ENCODE measurements at regions not wholly inside any gene's neighbourhood (a gene's known extent, or its start where the extent isn't known, plus 50 kb on each side); places are given as distances from the start of the nearest gene placed in this dataset.
A peak's percentile ranks its signal among the peaks of the same experiment; 100 is the strongest.

DNA sequence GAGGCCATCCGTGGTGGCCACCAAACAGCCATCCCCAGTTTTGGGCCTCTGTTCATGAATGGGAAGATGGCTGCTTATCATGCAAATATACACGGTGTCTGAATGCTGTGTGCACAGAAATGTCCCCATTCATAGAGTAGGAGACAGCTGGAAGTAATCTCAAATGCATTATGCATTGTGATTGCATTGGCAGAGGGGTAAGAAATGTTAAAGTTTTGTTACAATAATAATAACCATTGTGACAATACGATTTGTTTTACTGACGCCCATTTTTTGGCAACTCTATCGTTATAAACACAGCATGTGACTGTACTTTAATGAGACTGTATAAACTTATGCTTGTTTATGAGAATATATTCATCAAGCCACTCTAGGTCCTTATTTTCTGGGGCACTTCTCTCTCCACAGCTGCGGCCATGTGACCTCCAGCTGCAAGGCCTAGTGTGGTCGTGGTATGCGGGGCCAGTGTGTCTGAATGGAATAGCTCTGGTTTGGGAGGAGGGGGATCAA is 474.3 kb downstream of the VRK1 start:
- DNase-seq: no peak

DNA sequence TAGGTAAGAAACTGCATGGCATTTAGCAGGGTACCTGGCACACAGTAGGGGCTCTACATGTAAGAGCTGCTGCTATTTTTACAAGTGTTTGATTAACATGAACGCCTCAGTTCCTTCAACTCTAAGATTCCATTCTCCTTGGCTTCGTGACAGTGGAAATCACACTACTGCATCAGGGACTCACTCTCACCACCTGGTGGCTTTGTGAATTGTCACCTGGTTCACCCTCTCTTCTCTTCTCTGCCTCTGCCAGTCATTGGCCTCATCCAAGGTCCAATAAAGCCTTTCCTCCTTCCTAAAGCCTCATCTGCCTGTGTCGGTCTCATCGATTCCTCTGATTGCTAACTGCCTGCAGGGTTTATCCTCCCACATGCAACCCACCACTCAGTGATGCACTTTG is 476.4 kb downstream of the VRK1 start:
- no peak for DNase-seq

DNA sequence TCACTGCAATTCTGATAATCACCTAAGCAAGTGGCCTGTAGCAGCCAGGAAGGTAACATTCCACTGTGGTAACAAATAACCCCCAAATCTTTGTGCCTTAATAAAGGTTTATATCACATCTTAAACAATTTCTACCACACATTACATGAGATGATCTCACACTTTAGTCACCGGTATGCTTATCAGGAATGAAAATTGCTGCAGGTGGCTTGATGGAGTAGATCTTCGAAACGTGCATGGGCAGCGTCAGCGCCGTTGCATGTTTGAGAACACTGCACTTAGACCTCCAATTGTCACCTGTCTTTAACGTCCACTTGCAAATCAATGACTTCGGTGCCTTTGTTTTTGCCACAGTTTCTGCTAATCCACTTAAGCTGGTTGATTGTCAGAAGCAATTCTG is 477.4 kb downstream of the VRK1 start:
- DNase-seq: no peak

DNA sequence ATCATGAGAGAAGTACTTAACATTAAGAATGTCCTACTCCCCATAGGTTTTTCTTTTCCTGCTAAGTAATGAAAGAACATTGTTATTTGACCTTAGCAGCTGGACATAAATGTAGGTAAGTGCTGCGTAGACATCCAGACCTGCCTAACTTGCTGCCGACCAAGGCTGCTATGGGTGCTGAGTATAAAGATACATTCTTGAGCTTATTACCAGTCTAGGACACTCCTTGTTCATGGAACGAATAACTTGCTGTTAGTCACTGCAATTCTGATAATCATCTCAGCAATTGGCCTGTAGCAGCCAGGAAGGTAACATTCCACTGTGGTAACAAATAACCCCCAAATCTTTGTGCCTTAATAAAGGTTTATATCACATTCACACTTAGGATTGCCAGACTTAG is 478.1 kb downstream of the VRK1 start:
- no peak for DNase-seq

DNA sequence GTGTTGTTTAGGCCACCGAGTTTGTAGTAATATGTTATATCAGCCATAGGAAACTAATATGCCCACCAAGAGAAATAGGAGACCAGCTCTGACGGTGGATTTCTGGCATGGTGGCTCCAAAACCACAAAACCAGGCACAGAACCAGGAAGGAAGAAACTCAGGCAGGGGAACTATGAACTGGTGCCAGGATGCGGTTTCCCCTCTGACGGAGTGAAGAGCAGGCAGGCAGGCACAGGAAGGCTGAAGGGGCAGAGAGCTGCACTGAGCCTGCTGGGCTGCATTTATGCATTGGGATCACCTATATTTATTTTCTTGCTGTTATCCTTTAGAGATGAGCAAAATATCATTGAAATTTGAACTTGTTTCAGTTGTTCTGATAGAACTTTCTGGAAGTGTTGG is 479.4 kb downstream of the VRK1 start:
- DNase-seq: peak in 2 of 4 experiments; percentile 1 to 8

DNA sequence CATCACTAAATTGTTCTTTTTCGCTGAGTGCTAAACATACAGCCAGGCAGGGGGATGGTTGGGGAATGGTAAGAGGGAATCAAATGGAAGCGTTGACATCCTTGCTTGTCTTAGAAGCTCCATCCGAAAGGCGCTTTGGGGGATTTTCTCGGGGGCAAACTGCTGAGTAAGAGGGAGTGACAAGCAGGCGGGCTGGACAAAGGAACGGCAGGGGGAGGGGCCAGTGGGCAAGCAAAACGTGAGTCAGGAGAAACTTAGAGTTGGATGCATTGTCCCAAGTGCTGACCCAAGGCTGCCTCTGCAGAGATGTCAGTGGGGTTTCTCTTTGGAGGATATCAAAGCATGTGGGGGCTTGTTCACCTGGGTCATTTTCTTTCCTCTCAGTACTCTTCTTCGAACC is 480.5 kb downstream of the VRK1 start:
- no peak for DNase-seq

DNA sequence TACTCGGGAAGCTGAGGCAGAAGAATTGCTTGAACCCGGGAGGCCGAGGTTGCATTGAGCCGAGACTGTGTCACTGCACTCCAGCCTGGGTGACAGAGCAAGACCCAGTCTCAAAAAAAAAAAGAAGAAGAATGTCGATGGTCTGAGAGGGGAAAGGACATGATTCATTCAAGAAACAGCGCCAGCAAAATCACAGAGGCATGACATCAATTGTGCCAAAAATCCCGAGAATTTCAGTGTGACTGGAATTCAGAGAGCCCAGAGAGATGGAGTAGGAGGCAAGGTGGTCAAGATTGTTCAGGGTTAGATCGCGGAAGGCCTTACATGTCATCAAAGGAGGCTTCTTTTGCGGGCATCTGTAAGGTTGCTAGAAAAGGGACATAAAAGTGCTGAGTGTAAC is 483.3 kb downstream of the VRK1 start:
- no peak for DNase-seq

DNA sequence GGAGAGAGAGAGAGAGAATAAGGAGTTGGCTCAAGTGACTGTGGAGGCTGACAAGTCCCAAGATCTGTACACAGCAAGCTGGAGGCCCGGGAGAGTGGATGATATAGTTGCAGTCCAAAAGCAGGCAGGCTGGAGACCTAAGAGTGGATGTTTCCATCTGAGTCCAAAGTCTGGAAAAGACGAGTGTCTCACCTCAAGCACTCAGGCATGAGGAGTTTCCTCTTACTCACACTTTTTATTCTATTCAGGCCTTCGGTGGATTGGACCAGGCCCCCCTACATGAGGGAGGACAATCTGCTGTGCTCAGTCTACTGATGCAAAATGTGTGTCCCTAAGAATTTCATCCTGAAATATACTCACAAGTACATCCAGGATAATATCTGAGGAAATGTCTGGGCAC is 484.6 kb downstream of the VRK1 start:
- DNase-seq: no peak

DNA sequence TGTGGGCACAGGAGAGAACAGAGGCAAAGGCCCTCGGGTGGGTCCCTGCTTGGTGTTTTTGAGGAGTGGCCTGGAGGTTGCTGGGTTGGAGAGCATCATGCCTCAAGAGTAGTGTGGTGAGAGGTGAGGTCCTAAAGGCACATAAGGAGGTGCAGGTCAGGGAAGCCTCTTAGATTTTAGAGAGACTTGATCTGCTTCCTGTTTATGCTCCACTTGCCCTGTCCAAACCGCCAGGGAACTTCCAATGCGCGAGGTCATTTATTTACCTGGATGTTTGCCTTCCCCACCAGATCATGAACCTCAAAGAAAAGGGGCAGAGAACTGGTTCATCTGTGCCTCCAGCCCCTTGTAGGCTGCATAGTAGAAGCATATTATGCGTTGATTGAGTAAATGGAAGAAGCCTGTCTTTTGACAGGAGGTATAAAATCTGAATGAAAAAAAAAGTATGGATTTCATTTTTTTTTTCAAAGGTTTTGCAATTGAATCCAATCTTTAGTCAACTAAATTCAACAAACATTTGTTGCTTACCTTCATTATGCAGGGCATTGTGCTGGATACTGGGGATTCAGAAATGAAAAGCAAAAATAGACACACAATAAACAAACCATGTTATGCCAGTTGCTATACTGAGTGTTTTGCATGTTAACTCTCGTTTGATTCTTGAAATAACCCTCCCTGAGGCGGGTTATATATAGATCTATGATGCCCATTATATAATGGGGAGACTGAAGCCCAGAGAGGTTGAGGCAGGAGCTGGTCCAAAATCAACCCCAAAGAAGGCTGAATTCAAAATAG is 485.2 kb downstream of the VRK1 start:
- no peak for DNase-seq

DNA sequence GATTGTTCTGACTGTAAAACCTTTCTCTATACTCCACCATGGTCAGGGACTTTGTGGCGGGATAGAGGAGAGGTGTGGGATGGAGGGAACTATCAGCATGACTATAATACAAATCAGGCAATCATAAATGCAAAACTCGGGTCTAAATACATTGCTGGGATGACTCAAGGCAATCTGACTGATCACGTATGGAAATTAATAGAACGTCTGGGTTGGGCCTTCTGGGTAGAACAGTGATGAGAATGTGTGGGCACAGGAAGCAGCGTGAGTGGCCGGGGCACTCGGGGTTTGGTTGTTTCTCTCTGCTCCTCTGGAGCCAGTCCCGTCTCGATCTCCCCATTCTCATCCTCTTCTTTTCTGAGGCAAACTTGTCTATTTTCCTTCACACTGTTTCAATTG is 485.8 kb downstream of the VRK1 start:
- DNase-seq: no peak

DNA sequence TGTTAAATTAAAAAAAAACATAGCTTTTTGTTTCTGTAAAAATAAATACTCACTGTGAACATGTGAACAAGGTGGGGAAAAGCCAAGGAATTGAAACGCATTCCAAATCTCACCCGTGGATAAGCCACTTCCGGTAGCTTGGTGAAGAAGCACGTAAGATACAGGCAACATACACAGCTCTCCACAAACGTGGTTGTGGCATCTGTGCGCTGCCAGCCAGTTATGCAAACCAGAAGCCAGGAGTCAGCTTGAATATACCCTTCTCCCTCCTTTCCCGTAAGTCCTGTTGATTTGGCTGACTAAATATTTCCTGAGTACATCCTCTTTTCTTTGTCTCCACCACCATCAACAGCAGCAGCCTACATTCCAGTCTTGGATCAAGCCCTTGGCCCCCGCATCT is 486.2 kb downstream of the VRK1 start:
- no peak for DNase-seq

DNA sequence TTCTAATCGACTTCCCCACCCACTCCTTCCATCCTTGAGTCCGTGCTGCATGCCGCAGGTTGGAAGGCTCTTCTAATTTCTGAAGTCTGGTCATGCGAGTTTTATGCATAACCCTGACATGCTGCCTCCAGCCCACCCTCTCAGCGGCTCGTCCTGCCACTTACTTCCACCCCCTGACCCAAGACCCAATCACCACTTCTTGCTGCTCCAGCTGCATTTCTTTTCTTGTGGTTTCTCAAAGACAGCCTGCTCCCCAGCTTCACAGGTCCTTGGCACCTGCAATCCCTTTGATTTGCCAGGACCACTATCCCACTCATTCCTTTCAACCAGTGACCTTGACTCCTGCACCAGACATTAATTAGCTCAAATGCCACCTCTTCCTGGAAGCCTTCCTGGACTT is 486.7 kb downstream of the VRK1 start:
- no peak for DNase-seq

DNA sequence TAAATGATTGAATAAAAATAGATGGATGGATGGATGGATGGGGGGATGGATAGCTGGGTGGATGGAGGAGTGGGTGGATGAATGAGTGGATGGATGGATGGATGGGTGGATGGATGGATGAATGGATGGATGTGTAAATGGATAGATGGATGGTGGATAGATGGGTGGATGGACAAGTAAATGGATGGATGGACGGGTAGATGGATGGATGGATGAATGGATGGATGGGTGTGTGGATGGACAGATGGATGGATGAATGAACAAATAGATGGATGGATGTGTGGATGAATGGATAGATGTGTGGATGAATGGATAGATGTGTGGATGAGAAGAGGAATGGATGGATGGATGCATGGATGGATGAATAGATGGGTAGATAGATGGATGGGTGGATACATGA is 490.8 kb downstream of the VRK1 start:
- no peak for DNase-seq

DNA sequence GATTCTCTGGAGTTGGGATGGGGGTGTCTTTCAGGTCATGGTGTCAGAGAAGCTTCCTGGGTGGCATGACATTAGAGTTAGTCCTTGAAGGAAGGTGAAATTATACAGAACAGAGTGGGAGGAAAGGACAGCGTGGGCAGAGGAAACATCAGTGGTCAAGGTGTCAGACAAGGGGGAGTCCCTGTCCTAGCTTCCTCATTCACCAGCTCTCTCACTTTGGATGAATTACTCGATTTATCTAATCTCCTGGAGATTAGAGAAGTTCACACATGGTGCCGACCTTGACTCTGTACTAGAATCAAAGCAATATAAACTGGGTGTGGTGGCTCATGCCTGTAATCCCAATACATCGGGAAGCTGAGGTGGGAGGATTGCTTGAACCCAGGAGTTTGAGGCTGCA is 492.9 kb downstream of the VRK1 start:
- DNase-seq: no peak

DNA sequence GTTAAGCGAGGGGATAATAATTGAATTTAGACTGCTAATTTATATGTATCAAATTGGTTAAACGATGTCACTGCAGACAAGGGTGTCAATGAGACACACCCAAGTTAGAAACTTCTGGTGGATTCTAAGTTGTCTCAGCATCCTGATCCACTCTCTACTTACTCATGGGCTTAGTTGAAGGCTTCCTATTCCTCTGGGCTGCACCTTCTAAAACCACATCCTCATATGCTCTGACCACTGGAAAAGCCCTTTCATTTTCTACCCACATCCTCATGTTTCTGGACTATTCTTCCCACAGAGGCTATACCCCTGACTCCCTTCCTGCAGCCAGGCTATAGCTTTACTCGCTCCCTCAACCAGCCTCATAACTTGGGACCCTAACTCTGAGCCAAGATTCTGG is 493.8 kb downstream of the VRK1 start:
- DNase-seq: peak in 2 of 4 experiments; percentile 3 to 26

DNA sequence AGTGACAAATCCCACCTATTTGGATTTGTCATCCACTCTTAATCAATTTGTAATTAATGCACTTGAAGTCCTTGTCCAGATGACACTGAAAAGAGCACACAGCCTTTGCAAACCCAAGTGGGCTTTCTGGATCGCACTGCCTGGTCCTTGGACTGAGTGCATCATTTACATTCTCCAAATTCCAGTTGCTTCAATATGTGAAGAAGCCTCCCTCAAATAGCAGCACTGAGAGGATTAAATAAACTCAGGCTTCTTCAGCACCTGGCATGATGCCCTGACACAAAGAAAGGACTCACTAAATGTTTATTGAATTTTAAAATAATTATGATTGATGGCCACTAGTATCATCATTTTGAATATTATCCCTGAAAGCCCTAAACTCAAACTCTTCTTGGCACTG is 496.5 kb downstream of the VRK1 start:
- DNase-seq: no peak

DNA sequence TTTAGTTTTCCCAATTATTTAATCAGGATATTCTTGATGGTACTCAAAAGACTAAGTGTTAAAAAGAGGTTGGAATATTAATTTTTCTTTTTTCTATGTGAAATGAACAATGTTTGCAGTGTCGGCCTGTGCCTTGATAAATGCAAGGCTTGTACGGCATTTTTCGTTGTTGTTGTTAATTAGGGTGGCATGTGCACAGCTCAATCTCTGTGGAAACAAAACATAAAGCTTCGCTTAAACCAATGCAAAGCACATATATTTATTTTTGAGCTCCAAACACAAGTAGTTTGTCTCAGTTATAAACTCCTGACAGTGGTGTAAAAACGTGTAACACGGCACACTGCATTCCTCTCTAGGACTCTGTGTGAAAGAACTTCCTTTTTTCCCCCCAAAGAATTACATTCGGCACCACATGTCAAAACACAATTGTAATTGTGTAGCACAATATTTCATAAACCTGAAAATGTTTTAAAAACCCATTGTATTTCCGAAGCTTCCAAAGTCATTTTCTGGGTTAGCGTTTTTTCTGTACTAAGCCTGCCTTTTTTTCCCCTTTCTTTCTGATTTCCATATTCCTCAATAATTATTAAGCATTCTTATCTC is 498.0 kb downstream of the VRK1 start:
- no peak for DNase-seq

DNA sequence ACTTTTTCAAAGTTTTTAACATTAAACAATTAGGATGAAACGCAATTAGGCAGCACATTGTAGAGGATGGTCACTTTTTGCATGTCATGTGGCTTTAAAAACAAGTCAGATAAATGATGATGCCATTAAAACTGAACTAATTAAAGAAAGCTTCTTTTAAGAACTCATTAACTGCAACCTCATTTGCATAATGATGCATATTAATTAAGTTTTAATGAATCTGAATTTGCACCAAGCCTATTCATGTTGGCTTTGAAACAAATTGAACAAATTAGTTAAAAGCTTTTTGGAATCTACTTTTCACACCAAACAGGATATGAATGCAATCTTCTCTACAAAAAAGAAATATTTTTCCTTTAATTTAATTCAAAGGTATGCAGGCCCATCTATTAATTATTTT is 499.0 kb downstream of the VRK1 start:
- DNase-seq: no peak

DNA sequence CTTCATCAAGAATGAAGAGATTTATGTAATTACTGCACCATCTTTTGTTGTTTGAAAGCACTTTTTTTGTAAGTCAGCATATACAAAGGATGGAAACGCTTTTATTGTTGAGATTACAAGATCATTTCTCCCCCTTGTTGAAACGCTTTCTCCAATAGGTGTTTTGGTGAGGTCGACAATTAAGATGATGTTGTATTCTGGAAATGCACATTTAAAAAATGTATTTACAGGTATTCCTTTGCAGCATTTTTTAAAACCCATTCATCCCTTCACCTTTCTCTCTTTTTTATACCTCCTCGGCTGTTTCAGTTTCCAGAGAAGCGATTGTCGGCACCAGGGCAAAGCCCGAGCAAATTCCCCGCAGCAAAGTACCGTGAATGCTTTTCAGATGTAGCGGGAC is 499.9 kb downstream of the VRK1 start:
- DNase-seq: no peak

DNA sequence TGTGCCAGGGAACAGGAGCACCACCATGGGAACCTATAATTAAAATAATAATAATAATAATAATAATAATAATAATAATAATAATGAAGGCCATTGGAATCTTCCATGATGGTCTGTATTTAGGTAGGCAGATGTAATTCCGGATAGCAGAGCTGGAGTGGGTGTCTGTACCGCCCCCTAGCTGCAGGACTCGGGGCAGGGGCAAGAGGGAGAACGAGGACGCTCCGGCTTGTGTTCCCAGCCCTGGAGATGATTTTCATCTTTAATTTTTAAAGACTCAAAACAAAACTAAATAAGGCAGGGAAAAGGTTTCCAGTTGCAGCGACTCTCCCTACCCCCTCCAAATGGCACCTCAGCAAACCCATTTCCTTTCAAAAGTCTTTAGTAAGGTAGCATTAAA is 501.1 kb downstream of the VRK1 start:
- no peak for DNase-seq

DNA sequence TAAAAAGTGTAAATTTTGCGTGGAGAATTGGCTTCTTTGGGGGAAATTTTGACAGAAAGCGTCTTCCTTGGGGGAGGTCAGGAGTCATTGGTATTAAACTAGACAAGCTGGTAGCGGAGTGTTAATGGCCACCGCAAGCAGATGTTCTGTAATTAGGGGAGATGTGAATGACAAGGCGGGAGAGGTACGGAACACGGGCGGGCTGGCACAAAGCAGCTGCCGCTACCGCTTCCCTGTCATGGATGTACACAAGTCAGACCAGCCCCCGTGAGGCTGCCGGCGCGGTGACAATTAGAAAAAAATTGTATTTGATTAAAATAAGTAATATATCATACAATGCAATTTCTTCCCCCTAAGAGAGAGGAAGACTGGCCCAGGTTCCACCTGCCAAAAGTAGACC is 501.6 kb downstream of the VRK1 start:
- DNase-seq: no peak

DNA sequence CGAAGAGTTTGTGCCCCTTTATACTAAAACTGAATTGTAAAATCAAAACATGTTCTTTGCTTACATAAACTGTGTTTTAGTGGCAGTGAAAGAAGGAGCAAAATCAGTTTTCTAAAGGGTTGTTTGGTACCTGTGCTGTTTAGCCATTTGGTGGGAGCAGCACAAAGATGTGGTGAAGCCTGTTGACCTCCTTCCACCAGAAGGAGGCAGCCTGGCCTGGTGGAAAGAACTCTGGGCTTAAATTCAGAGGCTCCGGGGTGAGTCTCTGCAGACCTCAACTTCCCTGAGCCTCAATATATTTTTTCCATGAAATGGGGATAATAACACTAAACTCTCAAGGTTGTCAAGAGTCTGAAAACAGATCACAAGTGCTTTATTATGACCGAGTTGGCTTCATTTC is 502.5 kb downstream of the VRK1 start:
- DNase-seq: peak in 1 of 4 experiments; percentile 5

DNA sequence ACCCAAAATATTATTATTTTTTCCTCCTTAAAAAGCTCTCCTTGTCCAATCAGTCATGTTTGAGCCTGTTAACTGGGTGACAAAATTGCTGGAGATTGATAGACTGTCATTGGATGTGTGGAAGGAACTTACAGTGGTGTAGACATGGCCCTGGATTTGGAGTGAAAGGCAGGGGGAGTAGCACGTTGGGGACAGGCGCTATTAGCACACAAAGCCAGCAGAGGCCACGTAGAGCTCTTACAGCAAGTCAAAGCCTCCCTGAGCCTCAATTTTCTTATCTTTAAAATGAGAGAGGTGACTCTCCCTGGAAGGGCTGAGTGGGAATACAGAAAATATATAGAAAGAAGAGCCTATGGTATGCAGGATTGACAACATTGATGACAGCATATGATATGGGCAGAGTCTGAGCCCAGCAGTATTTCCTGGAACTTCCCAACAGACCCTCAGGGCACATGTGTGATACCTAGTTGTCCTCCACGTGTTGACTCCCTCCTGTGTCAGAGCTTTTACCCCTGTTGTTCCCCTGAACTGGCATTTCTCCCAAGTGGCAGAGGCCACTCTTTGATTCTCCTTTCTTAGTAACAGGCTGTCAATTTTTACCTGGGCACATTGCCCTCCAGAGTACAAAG is 504.9 kb downstream of the VRK1 start:
- no peak for DNase-seq

DNA sequence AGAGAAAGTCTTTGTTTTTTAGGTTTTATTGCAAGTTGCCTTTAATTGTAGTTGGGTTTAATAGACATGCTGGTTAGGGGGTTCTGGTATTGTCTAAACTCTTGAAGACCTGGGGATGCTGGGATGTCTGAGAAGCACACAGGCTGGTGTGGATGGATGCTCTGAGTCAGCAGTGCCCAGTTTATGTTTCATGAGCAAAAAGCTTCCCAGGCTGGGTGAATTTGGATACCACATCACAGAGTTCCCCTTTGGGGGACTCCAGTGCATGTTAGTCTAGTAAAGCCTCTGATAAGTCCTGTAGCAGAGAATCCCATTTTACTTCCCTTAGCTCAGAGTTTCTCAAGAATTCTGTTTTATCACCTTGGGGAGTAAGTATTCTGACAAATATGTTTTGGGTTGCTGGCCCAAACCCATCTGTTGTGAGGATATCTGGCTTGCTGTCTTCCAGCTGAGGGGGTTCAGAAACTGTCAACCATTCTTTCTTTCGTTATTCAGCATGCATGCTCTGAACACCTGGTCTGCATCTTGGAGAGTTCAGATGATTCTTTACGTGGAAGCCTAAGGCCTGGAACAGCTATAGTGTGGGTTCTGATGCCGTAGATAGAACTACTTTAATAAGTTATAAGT is 509.1 kb downstream of the VRK1 start:
- DNase-seq: no peak
